ENCODE measurements at regions not wholly inside any gene's neighbourhood (a gene's known extent, or its start where the extent isn't known, plus 50 kb on each side); places are given as distances from the start of the nearest gene placed in this dataset.

DNA sequence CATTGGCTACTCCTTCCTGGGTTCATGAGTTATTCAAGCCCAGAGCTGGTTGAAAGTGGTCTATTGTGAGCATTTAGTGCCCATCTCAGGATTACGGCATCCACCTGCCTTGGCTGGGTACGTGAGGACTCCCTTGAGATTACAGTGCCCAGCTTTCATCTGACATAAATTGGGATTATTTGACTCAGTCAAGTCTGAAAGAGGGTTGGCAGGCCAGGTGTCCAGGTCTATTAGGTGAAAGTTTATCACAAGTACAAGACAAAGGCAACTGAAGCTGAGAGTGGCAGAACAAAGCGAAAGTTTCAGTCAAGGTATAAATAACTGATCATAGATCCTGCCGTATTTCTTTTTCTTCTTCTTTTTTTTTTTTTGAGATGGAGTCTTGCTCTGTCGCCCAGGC, 84.6 kb upstream of the ATF7IP start:
- no peak for DNase-seq

DNA sequence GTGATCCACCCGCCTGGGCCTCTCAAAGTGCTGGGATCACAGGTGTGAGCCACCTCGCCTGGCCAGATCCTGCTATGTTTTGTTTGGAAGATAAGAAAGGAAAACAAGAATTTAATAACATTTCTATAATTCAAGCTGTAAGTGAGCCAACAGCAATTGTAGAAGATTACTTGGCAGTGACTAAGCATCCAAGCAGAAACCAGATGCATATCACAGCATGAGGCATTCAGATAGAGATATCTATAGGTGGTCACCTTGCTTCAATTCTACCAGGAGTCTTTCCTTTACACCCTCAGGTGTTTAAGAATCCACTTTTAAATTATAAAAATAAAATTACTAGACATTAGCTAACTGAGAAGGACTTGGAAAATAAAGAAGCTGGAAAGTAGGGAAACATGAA, 83.9 kb upstream of the ATF7IP start:
- no peak for DNase-seq

DNA sequence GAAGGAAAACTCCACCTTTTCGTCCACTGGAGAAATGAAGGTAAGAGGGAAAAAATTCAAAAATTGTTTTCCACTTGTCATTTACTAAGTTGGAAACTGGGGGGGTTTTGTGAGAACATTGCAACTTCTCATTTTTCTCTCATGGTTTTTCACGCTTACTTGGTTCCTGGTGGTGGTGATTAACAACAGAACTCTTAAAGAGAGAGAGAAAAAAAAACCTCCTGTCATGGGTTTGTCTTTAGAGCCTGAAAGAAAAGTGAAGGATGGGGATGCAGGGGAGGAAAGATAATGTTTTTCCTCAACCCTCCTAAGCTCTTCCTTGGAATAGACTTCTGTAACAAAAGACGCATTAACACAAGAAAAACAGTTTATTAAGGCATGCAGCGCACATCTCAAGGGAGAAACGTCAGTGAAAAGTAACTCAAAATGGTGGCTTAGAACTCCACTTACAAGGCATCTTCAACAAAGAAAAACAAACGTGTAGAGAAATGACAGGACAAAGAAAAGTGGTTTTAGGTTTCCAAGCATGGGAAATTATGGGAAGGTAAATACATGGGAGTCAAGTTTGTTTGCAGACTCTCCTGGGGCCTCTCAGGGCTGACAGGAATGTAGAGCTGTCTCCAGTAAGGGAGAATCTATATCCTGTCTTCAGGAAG, 81.9 kb upstream of the ATF7IP start:
- DNase-seq, result no peak

DNA sequence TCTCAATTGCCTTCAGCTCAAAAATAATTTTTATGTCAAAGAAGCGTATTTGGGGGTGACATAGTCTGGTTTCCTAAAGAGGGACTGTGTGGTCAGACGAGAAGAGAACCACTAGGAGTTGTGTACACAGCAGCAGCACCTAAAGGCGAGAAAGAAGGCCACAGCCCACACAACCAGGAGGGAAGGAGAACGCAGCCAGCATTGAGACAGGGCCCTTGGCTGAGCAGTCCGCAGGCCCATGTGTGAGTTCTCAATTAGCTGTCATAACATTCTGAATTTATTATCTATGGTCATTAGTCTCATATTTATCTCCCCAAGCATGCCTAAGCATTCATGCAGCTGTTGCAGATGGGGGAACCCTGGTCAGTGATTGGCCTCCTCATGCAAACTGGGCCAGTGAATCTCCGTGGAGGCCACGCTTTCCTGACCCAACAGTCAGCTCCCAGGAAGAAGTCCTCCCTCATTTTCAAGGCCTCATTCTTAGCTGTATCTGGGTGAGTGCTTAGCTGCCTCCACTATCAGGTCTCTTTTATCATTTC, 81.2 kb upstream of the ATF7IP start:
- no peak for DNase-seq

DNA sequence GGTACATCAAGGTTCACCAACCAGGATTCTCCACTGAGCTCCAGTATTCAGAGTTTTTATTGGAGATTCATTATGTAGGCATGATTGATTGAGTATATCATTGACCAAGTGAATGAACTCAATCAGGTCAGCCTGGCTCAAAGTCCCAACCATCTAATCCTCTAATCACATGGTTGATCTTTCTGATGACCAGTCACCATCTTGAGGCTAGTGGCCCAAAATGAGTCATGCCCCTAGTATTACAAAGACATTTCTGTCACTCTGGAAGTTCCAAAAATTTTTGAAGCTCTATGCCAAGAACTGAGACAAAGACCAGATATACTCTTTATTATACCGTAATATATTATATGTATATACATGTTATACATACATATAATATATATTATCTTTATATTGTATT, 75.9 kb upstream of the ATF7IP start:
- DNase-seq, result no peak

DNA sequence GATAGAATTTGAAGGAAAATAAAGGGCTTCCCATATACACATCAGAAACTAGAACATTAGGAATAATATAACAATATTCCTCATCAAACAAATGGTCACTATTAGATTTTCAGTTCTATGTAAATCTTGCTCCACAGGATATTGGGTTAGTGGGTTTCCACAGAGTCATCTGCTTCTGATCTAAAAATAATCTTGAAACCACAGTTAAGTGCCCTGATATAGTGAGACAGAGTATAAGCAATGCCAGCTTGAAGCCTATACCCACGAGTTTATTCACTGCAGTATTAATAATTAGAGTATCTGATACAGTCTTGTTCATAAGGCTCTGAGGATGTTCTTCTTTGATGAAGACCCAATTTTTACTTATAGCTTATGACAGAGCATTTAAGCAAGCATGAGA, 74.5 kb upstream of the ATF7IP start:
- DNase-seq, result no peak

DNA sequence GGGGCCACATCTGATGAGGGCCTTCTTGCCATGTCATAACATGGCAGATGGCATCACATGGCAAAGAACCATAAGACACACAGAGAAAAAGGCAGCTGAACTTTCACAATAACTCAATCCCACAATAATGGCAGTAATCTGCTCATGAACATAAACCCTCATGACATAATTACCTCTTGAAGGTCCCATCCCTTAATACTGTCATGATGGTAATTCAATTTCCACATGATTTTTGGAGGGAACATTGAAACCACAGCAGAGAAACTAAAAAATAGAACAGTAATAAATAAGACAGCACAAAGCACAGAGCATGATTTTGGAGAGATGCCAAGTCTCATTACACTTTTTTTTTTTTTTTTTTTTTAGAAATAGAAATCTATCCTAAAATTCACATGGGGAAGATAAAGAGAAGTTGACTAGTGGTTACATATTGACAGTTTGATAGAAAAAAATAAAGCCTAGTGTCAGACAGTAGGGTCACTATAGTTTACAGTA, 61.8 kb upstream of the ATF7IP start:
- DNase-seq, result no peak

DNA sequence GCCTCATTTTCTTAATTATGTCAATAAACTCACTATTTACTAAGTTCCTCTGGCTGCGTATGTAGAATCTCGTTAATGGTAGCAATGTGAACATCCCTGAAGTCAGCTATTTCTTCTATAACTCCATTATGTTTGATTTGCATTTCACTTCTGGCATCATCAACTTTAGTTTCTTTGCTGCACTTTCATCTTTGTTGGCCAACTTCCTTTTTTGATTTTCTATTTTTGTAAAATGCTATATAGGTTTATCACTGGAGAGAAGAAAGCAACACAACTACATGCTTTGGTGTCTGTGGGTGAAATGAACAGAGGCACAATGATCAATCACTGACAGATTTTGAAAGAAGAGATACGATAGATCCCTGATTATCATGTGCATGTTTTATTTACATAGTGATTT, 58.5 kb upstream of the ATF7IP start:
- DNase-seq, result no peak

DNA sequence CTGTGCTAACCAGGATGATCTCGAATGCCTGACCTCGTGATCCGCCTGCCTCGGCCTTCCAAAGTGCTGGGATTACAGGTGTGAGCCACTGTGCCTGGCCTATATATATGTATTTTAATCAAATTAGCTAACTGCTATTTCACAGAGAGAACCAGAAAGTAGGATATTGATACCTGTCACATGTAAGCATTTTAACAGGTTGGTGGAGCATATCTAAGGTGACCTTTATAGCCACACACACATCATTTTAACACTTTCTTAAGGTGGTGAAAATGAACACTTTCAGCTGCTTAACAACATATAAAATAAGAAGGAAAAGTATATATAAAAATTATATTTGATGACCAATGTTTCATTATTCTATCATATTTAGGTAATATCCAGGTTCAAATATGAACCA, 57.0 kb upstream of the ATF7IP start:
- no peak for DNase-seq

DNA sequence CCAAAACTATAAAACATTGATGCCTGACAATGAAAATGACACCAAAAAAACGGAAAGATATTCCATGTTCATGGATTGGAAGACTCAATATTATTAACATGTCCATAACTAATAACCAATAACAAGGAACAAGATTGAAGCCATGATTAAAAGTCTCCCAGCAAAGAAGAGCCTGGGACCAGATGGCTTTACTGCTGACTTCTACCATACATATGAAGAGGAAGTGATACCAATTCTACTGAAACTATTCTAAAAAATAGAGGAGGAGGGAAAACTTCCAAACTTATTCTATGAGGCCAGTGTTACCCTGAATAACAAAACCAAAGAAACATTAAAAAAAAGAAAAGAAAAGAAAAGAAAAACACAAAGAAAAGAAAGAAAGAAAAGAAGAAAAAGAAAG, 54.6 kb upstream of the ATF7IP start:
- DNase-seq, result no peak

DNA sequence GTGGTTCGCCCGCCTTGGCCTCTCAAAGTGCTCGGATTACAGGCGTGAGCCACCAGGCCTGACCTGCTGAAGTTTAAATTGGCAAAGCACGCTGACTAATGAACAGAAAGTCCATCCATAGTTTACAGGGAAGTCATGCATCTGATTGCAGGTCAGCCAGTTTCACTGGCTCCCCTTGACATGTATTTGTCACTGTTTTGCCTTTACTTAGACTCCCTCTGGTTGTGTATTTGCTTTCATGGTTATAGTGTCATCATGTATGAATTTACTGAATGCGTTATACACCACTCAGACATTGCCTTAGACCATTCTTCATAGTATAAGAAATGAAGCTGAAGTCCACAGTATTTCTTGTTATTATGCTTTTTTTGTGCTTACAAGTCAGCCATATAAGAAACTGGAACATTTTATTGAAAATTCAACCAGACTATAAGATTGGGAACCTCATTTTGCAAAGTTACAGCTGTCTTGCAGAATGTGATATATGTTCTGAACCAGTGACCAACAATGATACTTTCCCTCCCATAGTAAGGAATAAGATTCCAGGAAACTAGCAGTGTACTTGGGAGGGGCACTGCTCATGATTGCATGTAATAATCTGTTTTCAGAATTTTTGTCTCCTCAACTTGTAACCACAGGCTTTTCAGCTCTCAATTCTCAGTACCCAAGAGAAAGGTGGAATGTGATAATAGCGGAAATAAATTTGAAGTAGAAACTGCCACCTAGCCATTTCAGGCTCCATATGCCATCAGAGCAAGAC, 51.9 kb upstream of the ATF7IP start:
- DNase-seq, result no peak

DNA sequence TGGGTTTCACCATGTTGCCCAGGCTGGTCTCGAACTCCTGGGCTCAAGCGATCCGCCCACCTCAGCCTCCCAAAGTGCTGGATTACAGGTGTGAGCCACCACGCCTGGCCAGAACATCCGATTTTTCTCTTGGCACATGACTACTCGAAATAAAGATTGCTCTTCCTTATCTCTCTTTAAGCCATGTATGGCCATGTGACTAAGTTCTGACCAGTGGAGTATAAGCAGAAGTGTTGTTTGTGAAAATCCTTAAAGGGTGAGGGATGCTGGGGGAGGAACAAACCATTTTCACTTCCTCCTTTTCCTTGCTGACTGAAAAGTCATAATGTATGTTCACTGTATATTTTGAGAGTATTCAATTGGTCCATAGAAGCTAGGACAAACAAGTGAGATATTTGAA, 50.7 kb upstream of the ATF7IP start:
- no peak for DNase-seq

DNA sequence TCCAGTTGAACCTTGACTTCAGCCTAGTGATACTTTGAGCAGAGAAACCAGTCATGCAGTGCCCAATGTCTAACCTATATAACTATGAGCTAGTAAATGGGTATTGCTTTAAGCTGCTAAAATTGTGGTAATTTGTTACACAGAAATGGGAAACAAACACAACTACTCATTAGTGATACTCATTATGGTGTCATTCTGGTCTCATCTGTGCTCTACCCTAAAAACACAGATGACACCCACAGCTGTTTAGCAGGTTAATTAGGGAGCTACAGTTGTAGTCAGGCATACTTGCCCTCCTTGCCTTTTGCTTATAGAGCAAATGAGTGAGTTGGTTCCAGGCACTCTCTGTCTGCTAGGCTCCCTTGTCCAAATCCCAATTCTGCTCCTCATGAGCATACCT, 50.0 kb upstream of the ATF7IP start:
- no peak for DNase-seq
